GM23338 (cell line): ENCODE measurements at regions not wholly inside any gene's neighbourhood (a gene's known extent, or its start where the extent isn't known, plus 50 kb on each side); places are given as distances from the start of the nearest gene placed in this dataset.

Experiments
- ATAC-seq: fragments of 200-7000 bp; cut with Tn5 transposase; 3 replicates; pipeline ENCODE4 v1.9.1; 2020
- DNase-seq: peaks from one replicate; pipeline ENCODE4 v3.0.0-alpha.2; 2015; ENCODE audit warnings: low spot score
- H2AFZ ChIP-seq: fragments of 200-600 bp; sonication (generic); 2 replicates; pipeline ENCODE4 v1.8.0; 2016; ENCODE audit warnings: antibody characterized with exemption, mild to moderate bottlenecking, moderate library complexity
- H3F3A ChIP-seq: fragments of 200-600 bp; sonication (generic); replicated peaks from 2 replicates; pipeline ENCODE4 v1.8.0; 2017; ENCODE audit warnings: antibody characterized with exemption, mixed run types, low read depth
- H3K27ac ChIP-seq: fragments of 200-600 bp; sonication (generic); 2 replicates; pipeline ENCODE4 v1.6.1; 2016; ENCODE audit warnings: low read depth
- H3K27me3 ChIP-seq: fragments of 200-600 bp; sonication (generic); 2 replicates; pipeline ENCODE4 v1.8.0; 2016; ENCODE audit warnings: mild to moderate bottlenecking, mixed run types, moderate library complexity; ENCODE audit not compliant: insufficient read depth
- H3K36me3 ChIP-seq: fragments of 200-600 bp; sonication (generic); 2 replicates; pipeline ENCODE4 v1.8.0; 2016; ENCODE audit warnings: mild to moderate bottlenecking; ENCODE audit not compliant: insufficient read depth
- H3K4me1 ChIP-seq: fragments of 200-600 bp; sonication (generic); 2 replicates; pipeline ENCODE4 v1.8.0; 2016; ENCODE audit warnings: mild to moderate bottlenecking, moderate library complexity; ENCODE audit not compliant: insufficient read depth
- H3K4me2 ChIP-seq: fragments of 200-600 bp; sonication (generic); 2 replicates; pipeline ENCODE4 v1.7.1; 2017; ENCODE audit warnings: mixed run types
- H3K4me3 ChIP-seq: fragments of 200-600 bp; sonication (generic); 2 replicates; pipeline ENCODE4 v1.6.1; 2016; ENCODE audit warnings: mixed run types
- H3K79me2 ChIP-seq: fragments of 200-600 bp; sonication (generic); replicated peaks from 2 replicates; pipeline ENCODE4 v1.8.0; 2017; ENCODE audit warnings: mild to moderate bottlenecking; ENCODE audit not compliant: insufficient read depth
- H3K9me2 ChIP-seq: fragments of 200-600 bp; sonication (generic); 2 replicates; pipeline ENCODE4 v1.8.0; 2017; ENCODE audit not compliant: insufficient read depth
- H4K20me1 ChIP-seq: fragments of 200-600 bp; sonication (generic); replicated peaks from 2 replicates; pipeline ENCODE4 v1.8.0; 2017; ENCODE audit warnings: mild to moderate bottlenecking; ENCODE audit not compliant: insufficient read depth
- H3K27ac Mint-ChIP-seq: 2 replicates; pipeline ENCODE4 v1.8.0; 2020; ENCODE audit warnings: inconsistent platforms, mild to moderate bottlenecking, moderate library complexity, mixed read lengths
- H3K27me3 Mint-ChIP-seq: 3 replicates; pipeline ENCODE4 v1.8.0; 2022; ENCODE audit warnings: low read depth, mild to moderate bottlenecking, moderate library complexity, mixed read lengths, inconsistent platforms; ENCODE audit not compliant: insufficient read depth, poor library complexity
- H3K36me3 Mint-ChIP-seq: 3 replicates; pipeline ENCODE4 v1.8.0; 2021; ENCODE audit warnings: low read depth, mild to moderate bottlenecking, inconsistent platforms, moderate library complexity, mixed read lengths
- H3K4me1 Mint-ChIP-seq: 3 replicates; pipeline ENCODE4 v1.8.0; 2020; ENCODE audit warnings: mild to moderate bottlenecking, inconsistent platforms, mixed read lengths
- H3K4me3 Mint-ChIP-seq: 3 replicates; pipeline ENCODE4 v1.8.0; 2021; ENCODE audit warnings: moderate library complexity, mild to moderate bottlenecking, inconsistent platforms, mixed read lengths
- H3K9me3 Mint-ChIP-seq: 3 replicates; pipeline ENCODE4 v1.8.0; 2020; ENCODE audit warnings: moderate library complexity, mild to moderate bottlenecking, inconsistent platforms, mixed read lengths
- CREB1 ChIP-seq: fragments of 250-450 bp; sonication (Bioruptor Pico); IDR thresholded peaks from 2 replicates; pipeline ENCODE4 v1.5.0; 2020; ENCODE audit warnings: low read depth, mild to moderate bottlenecking, moderate library complexity
- JUNB ChIP-seq: IDR thresholded peaks from one replicate; pipeline ENCODE4 v1.6.1; 2016; ENCODE audit warnings: antibody characterized with exemption; ENCODE audit not compliant: unreplicated experiment
- NANOG ChIP-seq: IDR thresholded peaks from 2 replicates; pipeline ENCODE4 v1.6.1; 2016; ENCODE audit warnings: antibody characterized with exemption, borderline replicate concordance
- POLR2AphosphoS5 ChIP-seq: IDR thresholded peaks from 2 replicates; pipeline ENCODE4 v1.6.1; 2016; ENCODE audit warnings: antibody characterized with exemption, low read depth
- ZNF331 ChIP-seq: fragments of 250-450 bp; sonication (Bioruptor Pico); IDR thresholded peaks from 2 replicates; pipeline ENCODE4 v1.5.0; 2020; ENCODE audit warnings: low read depth, mild to moderate bottlenecking, moderate library complexity
- TF ChIP-seq, protein P1 (sequence below): fragments of 250-450 bp; sonication (Bioruptor Pico); IDR thresholded peaks from 2 replicates; pipeline ENCODE4 v1.5.0; 2020; ENCODE audit warnings: mild to moderate bottlenecking, moderate library complexity
- TF ChIP-seq, protein P2 (sequence below): IDR thresholded peaks from 2 replicates; pipeline ENCODE4 v1.6.1; 2016; ENCODE audit warnings: antibody characterized with exemption
- TF ChIP-seq, protein P3 (sequence below), 2 experiments: fragments of 200-600 bp in 1 of 2; sonication (generic) in 1 of 2; conservative IDR thresholded peaks; 2 replicates each; pipeline versions ENCODE4 v1.5.1 to v1.6.1; 2016 to 2017; ENCODE audit warnings: antibody characterized with exemption in 2 of 2, low read depth in 2 of 2, mild to moderate bottlenecking in 2 of 2, moderate library complexity in 1 of 2

DNA sequence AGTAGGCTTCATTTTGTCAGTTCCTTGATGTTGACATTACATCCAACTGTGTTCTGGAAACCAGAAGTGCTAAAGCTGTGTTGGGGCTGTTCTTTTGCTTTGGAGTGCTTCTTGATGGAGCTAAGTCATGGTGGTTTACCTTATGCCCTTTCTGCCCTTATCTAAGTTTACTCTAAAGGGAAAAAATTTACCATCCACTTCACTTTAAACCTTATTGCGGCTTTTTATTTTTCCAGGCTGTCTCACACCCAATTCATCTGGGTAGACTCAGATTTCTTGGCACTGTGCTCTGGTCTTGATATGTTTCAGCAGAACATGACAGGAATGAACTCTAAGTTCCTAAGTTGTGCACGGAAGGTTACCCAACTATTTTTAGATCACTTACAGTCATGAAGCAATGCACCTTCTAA, 104.7 kb upstream of the TTC29 start:
- Histone ChIP-seq H3K36me3 (no peaks in the 10 kb centered on the region), H2AFZ (peak overlapping the region; percentile 4; the same call in 1 of the 2 replicates), H3K4me2 (no peak overlapping the region), H3K79me2 (no peaks in the 10 kb centered on the region), H4K20me1 (no peaks in the 10 kb centered on the region), H3K9me2 (no peaks in the 10 kb centered on the region), H3K27me3 (no peaks in the 10 kb centered on the region), H3K4me1 (no peaks in the 10 kb centered on the region; the same call in 1 of the 2 replicates), H3K4me3 (no peak overlapping the region), H3K27ac (no peak overlapping the region), H3F3A (no peaks in the 10 kb centered on the region)
- DNase-seq (no peak), ATAC-seq (no peak)
- Mint-ChIP-seq H3K27ac (no peak overlapping the region), H3K36me3 (peaks cover 3% of the 10 kb centered on the region), H3K9me3 (peaks cover 5% of the 10 kb centered on the region; the same call in 2 of the 3 replicates), H3K4me3 (no peak overlapping the region), H3K27me3 (no peaks in the 10 kb centered on the region), H3K4me1 (0 out of 3 replicates have a peak, but pooled peaks cover 3% of the 10 kb centered on the region)
- TF ChIP-seq POLR2AphosphoS5 (no peak), CREB1 (CRISPR knock-in tag) (no peak), JUNB (no peak), ZNF331 (no peak), NANOG (no peak)
- TF ChIP-seq, protein P1, sequence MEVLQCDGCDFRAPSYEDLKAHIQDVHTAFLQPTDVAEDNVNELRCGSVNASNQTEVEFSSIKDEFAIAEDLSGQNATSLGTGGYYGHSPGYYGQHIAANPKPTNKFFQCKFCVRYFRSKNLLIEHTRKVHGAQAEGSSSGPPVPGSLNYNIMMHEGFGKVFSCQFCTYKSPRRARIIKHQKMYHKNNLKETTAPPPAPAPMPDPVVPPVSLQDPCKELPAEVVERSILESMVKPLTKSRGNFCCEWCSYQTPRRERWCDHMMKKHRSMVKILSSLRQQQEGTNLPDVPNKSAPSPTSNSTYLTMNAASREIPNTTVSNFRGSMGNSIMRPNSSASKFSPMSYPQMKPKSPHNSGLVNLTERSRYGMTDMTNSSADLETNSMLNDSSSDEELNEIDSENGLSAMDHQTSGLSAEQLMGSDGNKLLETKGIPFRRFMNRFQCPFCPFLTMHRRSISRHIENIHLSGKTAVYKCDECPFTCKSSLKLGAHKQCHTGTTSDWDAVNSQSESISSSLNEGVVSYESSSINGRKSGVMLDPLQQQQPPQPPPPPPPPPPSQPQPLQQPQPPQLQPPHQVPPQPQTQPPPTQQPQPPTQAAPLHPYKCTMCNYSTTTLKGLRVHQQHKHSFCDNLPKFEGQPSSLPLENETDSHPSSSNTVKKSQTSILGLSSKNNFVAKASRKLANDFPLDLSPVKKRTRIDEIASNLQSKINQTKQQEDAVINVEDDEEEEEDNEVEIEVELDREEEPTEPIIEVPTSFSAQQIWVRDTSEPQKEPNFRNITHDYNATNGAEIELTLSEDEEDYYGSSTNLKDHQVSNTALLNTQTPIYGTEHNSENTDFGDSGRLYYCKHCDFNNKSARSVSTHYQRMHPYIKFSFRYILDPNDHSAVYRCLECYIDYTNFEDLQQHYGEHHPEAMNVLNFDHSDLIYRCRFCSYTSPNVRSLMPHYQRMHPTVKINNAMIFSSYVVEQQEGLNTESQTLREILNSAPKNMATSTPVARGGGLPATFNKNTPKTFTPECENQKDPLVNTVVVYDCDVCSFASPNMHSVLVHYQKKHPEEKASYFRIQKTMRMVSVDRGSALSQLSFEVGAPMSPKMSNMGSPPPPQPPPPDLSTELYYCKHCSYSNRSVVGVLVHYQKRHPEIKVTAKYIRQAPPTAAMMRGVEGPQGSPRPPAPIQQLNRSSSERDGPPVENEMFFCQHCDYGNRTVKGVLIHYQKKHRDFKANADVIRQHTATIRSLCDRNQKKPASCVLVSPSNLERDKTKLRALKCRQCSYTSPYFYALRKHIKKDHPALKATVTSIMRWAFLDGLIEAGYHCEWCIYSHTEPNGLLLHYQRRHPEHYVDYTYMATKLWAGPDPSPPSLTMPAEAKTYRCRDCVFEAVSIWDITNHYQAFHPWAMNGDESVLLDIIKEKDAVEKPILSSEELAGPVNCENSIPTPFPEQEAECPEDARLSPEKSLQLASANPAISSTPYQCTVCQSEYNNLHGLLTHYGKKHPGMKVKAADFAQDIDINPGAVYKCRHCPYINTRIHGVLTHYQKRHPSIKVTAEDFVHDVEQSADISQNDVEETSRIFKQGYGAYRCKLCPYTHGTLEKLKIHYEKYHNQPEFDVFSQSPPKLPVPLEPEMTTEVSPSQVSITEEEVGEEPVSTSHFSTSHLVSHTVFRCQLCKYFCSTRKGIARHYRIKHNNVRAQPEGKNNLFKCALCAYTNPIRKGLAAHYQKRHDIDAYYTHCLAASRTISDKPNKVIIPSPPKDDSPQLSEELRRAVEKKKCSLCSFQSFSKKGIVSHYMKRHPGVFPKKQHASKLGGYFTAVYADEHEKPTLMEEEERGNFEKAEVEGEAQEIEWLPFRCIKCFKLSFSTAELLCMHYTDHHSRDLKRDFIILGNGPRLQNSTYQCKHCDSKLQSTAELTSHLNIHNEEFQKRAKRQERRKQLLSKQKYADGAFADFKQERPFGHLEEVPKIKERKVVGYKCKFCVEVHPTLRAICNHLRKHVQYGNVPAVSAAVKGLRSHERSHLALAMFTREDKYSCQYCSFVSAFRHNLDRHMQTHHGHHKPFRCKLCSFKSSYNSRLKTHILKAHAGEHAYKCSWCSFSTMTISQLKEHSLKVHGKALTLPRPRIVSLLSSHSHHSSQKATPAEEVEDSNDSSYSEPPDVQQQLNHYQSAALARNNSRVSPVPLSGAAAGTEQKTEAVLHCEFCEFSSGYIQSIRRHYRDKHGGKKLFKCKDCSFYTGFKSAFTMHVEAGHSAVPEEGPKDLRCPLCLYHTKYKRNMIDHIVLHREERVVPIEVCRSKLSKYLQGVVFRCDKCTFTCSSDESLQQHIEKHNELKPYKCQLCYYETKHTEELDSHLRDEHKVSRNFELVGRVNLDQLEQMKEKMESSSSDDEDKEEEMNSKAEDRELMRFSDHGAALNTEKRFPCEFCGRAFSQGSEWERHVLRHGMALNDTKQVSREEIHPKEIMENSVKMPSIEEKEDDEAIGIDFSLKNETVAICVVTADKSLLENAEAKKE: no peak
- TF ChIP-seq, protein P2, sequence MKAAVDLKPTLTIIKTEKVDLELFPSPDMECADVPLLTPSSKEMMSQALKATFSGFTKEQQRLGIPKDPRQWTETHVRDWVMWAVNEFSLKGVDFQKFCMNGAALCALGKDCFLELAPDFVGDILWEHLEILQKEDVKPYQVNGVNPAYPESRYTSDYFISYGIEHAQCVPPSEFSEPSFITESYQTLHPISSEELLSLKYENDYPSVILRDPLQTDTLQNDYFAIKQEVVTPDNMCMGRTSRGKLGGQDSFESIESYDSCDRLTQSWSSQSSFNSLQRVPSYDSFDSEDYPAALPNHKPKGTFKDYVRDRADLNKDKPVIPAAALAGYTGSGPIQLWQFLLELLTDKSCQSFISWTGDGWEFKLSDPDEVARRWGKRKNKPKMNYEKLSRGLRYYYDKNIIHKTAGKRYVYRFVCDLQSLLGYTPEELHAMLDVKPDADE: no peak
- TF ChIP-seq, protein P3, sequence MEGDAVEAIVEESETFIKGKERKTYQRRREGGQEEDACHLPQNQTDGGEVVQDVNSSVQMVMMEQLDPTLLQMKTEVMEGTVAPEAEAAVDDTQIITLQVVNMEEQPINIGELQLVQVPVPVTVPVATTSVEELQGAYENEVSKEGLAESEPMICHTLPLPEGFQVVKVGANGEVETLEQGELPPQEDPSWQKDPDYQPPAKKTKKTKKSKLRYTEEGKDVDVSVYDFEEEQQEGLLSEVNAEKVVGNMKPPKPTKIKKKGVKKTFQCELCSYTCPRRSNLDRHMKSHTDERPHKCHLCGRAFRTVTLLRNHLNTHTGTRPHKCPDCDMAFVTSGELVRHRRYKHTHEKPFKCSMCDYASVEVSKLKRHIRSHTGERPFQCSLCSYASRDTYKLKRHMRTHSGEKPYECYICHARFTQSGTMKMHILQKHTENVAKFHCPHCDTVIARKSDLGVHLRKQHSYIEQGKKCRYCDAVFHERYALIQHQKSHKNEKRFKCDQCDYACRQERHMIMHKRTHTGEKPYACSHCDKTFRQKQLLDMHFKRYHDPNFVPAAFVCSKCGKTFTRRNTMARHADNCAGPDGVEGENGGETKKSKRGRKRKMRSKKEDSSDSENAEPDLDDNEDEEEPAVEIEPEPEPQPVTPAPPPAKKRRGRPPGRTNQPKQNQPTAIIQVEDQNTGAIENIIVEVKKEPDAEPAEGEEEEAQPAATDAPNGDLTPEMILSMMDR (conservative IDR thresholded peaks at IDR 0.05; ENCODE audit: low read depth in 2 of 2): no peak
